NCI-H2196 treated with DMSO at 0.1 percent for 48 hours (cell line): ENCODE measurements at regions not wholly inside any gene's neighbourhood (a gene's known extent, or its start where the extent isn't known, plus 50 kb on each side); places are given as distances from the start of the nearest gene placed in this dataset.
A peak's percentile ranks its signal among the peaks of the same experiment; 100 is the strongest.
"Not testable (repeated sequence)": the region's sequence is repeated elsewhere in the genome, so short reads cannot be mapped to it uniquely, and the experiment has no call there.

ENCODE experiments used
- DNase-seq: peaks from one replicate; lab custom pipeline; 2025; ENCODE audit not compliant: unreplicated experiment; lab: John Stamatoyannopoulos, UW

- no peak for DNase-seq
These were observed 54.1 kb downstream of the FOXG1 start for GRCh38 chr14:28820677-28821076.

GRCh38 chr14:28821993-28822392, 55.4 kb downstream of the FOXG1 start:
- DNase-seq, result no peak

- DNase-seq, result no peak
These were observed 56.7 kb downstream of the FOXG1 start for GRCh38 chr14:28823245-28823644.

GRCh38 chr14:28830115-28830534, 63.5 kb downstream of the FOXG1 start:
- no peak for DNase-seq

GRCh38 chr14:28831126-28831525, 64.5 kb downstream of the FOXG1 start:
- DNase-seq, result no peak

- DNase-seq, result not testable (repeated sequence)
These were observed 76.0 kb downstream of the FOXG1 start for GRCh38 chr14:28842569-28842968.

- no peak for DNase-seq
These were observed 101.0 kb downstream of the FOXG1 start for GRCh38 chr14:28867571-28867970.

GRCh38 chr14:28870033-28870564, 103.5 kb downstream of the FOXG1 start:
- DNase-seq, result no peak

GRCh38 chr14:28875934-28876571, 109.5 kb downstream of the FOXG1 start:
- peak; percentile 42 for DNase-seq

- no peak for DNase-seq
These were observed 110.0 kb downstream of the FOXG1 start for GRCh38 chr14:28876572-28876945.

- no peak for DNase-seq
These were observed 111.3 kb downstream of the FOXG1 start for GRCh38 chr14:28877923-28878322.

- no peak for DNase-seq
These were observed 113.0 kb downstream of the FOXG1 start for GRCh38 chr14:28879573-28879996.

GRCh38 chr14:28886940-28887339, 120.4 kb downstream of the FOXG1 start:
- DNase-seq, result no peak

- no peak for DNase-seq
These were observed 128.8 kb downstream of the FOXG1 start for GRCh38 chr14:28895389-28895788.

GRCh38 chr14:28896337-28896736, 129.8 kb downstream of the FOXG1 start:
- DNase-seq, result no peak

GRCh38 chr14:28901631-28902030, 135.0 kb downstream of the FOXG1 start:
- DNase-seq, result no peak

GRCh38 chr14:28902930-28903329, 136.3 kb downstream of the FOXG1 start:
- DNase-seq, result no peak

GRCh38 chr14:28911521-28911920, 144.9 kb downstream of the FOXG1 start:
- DNase-seq, result no peak

GRCh38 chr14:28913056-28913455, 146.5 kb downstream of the FOXG1 start:
- no peak for DNase-seq

- DNase-seq, result no peak
These were observed 159.5 kb downstream of the FOXG1 start for GRCh38 chr14:28926122-28926521.

GRCh38 chr14:28931999-28932398, 165.4 kb downstream of the FOXG1 start:
- DNase-seq, result no peak

- DNase-seq, result no peak
These were observed 170.0 kb downstream of the FOXG1 start for GRCh38 chr14:28936601-28937000.

- DNase-seq, result no peak
These were observed 175.2 kb downstream of the FOXG1 start for GRCh38 chr14:28941758-28942157.
